ENCODE measurements at regions not wholly inside any gene's neighbourhood (a gene's known extent, or its start where the extent isn't known, plus 50 kb on each side); places are given as distances from the start of the nearest gene placed in this dataset.

DNA sequence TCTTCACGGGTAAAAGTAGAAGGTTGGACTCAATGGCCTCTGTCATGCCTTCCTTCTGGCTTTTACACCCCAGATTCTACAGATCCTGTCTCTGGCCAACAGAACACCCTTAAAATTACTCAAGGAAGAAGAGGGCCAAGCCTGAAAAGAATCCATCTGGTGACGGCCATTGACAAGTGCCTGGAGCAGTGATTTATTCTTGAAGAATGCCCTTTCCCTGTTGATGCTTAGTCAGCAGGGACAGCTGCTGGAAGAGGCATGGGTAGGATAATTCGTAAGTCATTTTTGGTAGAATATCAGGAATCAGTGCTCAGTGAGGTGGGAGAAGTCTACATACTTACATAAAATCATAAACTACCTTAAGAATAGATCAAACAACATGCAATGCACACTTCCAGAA is 397.9 kb downstream of the SAMD5 start:
- WGBS, 2 donors: 69 to 75% methylated on average over 3 of the region's 3 CpGs
- TF ChIP-seq, protein P1, sequence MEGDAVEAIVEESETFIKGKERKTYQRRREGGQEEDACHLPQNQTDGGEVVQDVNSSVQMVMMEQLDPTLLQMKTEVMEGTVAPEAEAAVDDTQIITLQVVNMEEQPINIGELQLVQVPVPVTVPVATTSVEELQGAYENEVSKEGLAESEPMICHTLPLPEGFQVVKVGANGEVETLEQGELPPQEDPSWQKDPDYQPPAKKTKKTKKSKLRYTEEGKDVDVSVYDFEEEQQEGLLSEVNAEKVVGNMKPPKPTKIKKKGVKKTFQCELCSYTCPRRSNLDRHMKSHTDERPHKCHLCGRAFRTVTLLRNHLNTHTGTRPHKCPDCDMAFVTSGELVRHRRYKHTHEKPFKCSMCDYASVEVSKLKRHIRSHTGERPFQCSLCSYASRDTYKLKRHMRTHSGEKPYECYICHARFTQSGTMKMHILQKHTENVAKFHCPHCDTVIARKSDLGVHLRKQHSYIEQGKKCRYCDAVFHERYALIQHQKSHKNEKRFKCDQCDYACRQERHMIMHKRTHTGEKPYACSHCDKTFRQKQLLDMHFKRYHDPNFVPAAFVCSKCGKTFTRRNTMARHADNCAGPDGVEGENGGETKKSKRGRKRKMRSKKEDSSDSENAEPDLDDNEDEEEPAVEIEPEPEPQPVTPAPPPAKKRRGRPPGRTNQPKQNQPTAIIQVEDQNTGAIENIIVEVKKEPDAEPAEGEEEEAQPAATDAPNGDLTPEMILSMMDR (IDR thresholded peaks at IDR 0.05): no peak
- no peak for TF ChIP-seq POLR2A (IDR thresholded peaks at IDR 0.05)
- no peak overlapping the region for H3K4me3 ChIP-seq (ENCODE audit: low read depth, poor library complexity, severe bottlenecking)
- DNase-seq (ENCODE audit: low spot score in 2 of 2): no peak
- intact Hi-C loops (cut with DNase I; ENCODE audit: low total_unique reads): no loop called here

DNA sequence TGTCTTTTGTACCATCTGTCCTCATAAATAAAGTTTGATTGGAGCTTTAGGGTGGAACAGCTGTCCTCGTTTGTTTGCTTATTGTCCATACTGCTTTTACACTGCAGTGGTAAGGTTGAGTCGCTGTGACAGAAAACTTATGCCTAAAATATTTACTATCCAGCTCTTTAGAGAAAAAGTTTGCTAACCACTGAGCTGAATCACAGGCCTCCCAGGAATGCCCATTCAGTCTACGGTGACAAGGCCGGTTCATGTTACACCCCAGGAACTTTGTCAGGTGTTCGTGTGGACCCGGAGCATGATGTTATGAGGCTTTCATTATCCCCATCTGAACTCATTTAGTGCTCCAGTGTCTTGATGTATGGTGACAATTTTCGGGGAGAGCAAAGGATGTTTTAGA is 401.1 kb downstream of the SAMD5 start:
- intact Hi-C loops (cut with DNase I; ENCODE audit: low total_unique reads): no loop called here
- no peak for TF ChIP-seq POLR2A (IDR thresholded peaks at IDR 0.05)
- TF ChIP-seq, protein P1 (IDR thresholded peaks at IDR 0.05): no peak
- DNase-seq (ENCODE audit: low spot score in 2 of 2): no peak

DNA sequence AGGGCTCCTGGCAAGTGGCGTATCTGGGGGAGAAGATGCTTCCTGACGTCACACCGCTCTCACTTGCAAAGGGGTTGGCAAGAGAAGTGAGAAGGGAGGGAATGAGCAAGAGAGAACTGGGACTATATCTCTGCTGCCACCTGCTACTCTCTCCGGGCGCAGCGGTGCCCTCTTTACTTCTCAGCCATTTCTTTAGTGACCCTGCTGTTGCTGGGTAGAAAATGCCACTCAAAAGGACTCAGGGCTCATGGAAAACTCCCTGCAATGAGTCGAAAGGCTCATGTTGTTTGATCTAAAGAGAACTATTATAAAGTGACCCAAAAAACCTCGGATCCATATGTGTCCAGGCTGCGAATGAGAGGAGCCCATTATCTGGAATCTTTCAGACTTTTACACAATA is 401.8 kb downstream of the SAMD5 start:
- intact Hi-C loops (cut with DNase I; ENCODE audit: low total_unique reads): no loop called here
- WGBS, 2 donors: 89% methylated on average over 9 of the region's 9 CpGs
- H3K4me3 ChIP-seq (ENCODE audit: low read depth, poor library complexity, severe bottlenecking): no peak overlapping the region
- no peak for DNase-seq (ENCODE audit: low spot score in 2 of 2)
- TF ChIP-seq, protein P1 (IDR thresholded peaks at IDR 0.05): no peak
- no peak for TF ChIP-seq POLR2A (IDR thresholded peaks at IDR 0.05)

More for the DNA sequence above, 401.1 kb downstream of the SAMD5 start:
- WGBS, 2 donors: 79 to 81% methylated on average over 7 of the region's 7 CpGs
- H3K4me3 ChIP-seq (ENCODE audit: low read depth, poor library complexity, severe bottlenecking): no peak overlapping the region

DNA sequence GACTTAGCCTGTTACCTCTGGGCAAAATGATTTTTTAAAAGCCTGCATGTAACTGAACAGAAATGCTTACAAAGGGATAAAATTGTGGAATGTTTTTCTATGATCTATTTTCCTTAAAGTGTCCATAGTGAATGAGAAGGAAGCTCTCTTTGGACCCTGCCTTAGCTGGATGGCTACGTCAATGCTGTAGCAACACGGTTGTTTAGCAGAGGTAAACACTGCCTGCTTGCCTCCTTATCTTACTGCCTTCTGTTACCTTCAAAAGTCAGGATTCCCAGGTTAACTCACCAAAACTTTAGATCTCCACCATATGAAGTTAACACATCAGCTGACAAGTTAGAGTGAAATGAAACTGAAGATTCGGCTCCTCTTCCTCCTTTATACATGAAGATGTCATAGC is 402.6 kb downstream of the SAMD5 start:
- intact Hi-C loops (cut with DNase I; ENCODE audit: low total_unique reads): no loop called here
- DNase-seq (ENCODE audit: low spot score in 2 of 2): no peak
- TF ChIP-seq POLR2A (IDR thresholded peaks at IDR 0.05): no peak
- TF ChIP-seq, protein P1 (IDR thresholded peaks at IDR 0.05): no peak
- WGBS, 2 donors: 85 to 93% methylated on average over 3 of the region's 3 CpGs
- H3K4me3 ChIP-seq (ENCODE audit: low read depth, poor library complexity, severe bottlenecking): no peak overlapping the region

DNA sequence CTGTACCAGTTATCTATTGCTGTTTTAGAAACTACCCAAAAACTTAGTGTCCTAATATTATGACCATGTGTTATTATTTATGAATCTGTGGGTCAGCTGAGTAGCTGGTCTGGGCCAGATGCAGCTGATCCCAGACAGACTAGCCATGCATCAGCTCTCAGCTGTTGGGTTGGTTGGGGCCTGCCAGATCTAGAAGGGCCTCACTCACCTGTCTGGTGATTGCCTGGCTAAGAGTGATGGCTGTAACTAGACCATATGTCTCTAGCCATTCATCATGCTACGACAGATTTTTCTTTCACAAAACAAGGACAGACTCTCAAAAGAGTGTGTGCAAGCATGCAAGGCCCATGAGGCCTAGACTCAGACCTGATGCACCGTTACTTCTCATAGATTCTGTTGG is 403.2 kb downstream of the SAMD5 start:
- H3K4me3 ChIP-seq (ENCODE audit: low read depth, poor library complexity, severe bottlenecking): no peak overlapping the region
- TF ChIP-seq POLR2A (IDR thresholded peaks at IDR 0.05): no peak
- TF ChIP-seq, protein P1 (IDR thresholded peaks at IDR 0.05): no peak
- WGBS, 2 donors: 89 to 94% methylated on average over 2 of the region's 2 CpGs
- no peak for DNase-seq (ENCODE audit: low spot score in 2 of 2)
- intact Hi-C loops (cut with DNase I; ENCODE audit: low total_unique reads): no loop called here

DNA sequence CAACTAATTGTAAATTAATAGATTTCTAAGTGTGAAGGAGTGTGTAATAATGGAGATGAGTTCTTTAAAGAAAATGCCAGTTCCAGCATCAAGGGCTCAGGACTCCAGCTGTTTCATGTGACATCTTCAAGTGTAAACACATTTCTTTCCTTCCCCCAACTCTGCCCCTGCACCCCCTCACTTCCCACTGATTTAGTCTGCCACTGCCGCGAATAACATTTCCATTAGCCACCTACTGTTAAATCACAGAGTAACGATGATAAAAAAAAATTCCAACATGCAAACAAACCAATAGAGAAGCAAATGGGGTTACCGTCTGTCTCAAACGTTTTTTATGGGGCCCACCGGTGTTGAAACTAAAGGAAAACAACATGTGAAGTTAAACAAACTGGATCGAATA is 414.3 kb downstream of the SAMD5 start:
- no peak for DNase-seq (ENCODE audit: low spot score in 2 of 2)
- TF ChIP-seq, protein P1 (IDR thresholded peaks at IDR 0.05): no peak
- no peak for TF ChIP-seq POLR2A (IDR thresholded peaks at IDR 0.05)
- no peak overlapping the region for H3K4me3 ChIP-seq (ENCODE audit: low read depth, poor library complexity, severe bottlenecking)
- WGBS, 2 donors: 61 to 64% methylated on average over 7 of the region's 7 CpGs
- intact Hi-C loops (cut with DNase I; ENCODE audit: low total_unique reads): no loop called here
